NCI-H82 (cell line): ENCODE measurements at regions not wholly inside any gene's neighbourhood (a gene's known extent, or its start where the extent isn't known, plus 50 kb on each side); places are given as distances from the start of the nearest gene placed in this dataset.

ENCODE experiments used
- DNase-seq: peaks from one replicate; lab custom pipeline; 2025; lab: John Stamatoyannopoulos, UW

- DNase-seq: no peak
Measured at GRCh38 chr20:55783381-55783780, 221.9 kb downstream of the CBLN4 start.

GRCh38 chr20:55782912-55783253, 222.4 kb downstream of the CBLN4 start:
- DNase-seq: peak; percentile 59

- no peak for DNase-seq
Measured at GRCh38 chr20:55782224-55782911, 223.0 kb downstream of the CBLN4 start.

GRCh38 chr20:55778796-55779195, 226.5 kb downstream of the CBLN4 start:
- peak; percentile 25 for DNase-seq

GRCh38 chr20:55777641-55778040, 227.7 kb downstream of the CBLN4 start:
- DNase-seq: no peak

- DNase-seq: no peak
Measured at GRCh38 chr20:55776176-55776575, 229.1 kb downstream of the CBLN4 start.

GRCh38 chr20:55774628-55775027, 230.7 kb downstream of the CBLN4 start:
- DNase-seq: no peak

GRCh38 chr20:55761797-55762196, 243.5 kb downstream of the CBLN4 start:
- no peak for DNase-seq

- DNase-seq: no peak
Measured at GRCh38 chr20:55761100-55761499, 244.2 kb downstream of the CBLN4 start.

- no peak for DNase-seq
Measured at GRCh38 chr20:55760586-55760985, 244.7 kb downstream of the CBLN4 start.

- DNase-seq: peak; percentile 13
Measured at GRCh38 chr20:55755861-55756260, 249.5 kb downstream of the CBLN4 start.

- no peak for DNase-seq
Measured at GRCh38 chr20:55755411-55755810, 249.9 kb downstream of the CBLN4 start.

GRCh38 chr20:55746723-55747122, 258.6 kb downstream of the CBLN4 start:
- no peak for DNase-seq

- DNase-seq: no peak
Measured at GRCh38 chr20:55745840-55746239, 259.5 kb downstream of the CBLN4 start.

- peak; percentile 18 for DNase-seq
Measured at GRCh38 chr20:55744896-55745295, 260.4 kb downstream of the CBLN4 start.

- DNase-seq: no peak
Measured at GRCh38 chr20:55741801-55742200, 263.5 kb downstream of the CBLN4 start.

- DNase-seq: no peak
Measured at GRCh38 chr20:55740076-55740475, 265.2 kb downstream of the CBLN4 start.

GRCh38 chr20:55730321-55730720, 275.0 kb downstream of the CBLN4 start:
- no peak for DNase-seq

GRCh38 chr20:55714736-55715135, 290.6 kb downstream of the CBLN4 start:
- no peak for DNase-seq

- DNase-seq: no peak
Measured at GRCh38 chr20:55714082-55714481, 291.2 kb downstream of the CBLN4 start.

GRCh38 chr20:55704458-55704857, 300.9 kb downstream of the CBLN4 start:
- DNase-seq: no peak

- DNase-seq: no peak
Measured at GRCh38 chr20:55701467-55701866, 303.9 kb downstream of the CBLN4 start.

- DNase-seq: no peak
Measured at GRCh38 chr20:55696520-55696919, 308.8 kb downstream of the CBLN4 start.

GRCh38 chr20:55693641-55694040, 311.7 kb downstream of the CBLN4 start:
- DNase-seq: no peak

- no peak for DNase-seq
Measured at GRCh38 chr20:55685841-55686240, 319.5 kb downstream of the CBLN4 start.
